ENCODE measurements at regions not wholly inside any gene's neighbourhood (a gene's known extent, or its start where the extent isn't known, plus 50 kb on each side); places are given as distances from the start of the nearest gene placed in this dataset.
"Not testable (repeated sequence)": the region's sequence is repeated elsewhere in the genome, so short reads cannot be mapped to it uniquely, and the experiment has no call there.

DNA sequence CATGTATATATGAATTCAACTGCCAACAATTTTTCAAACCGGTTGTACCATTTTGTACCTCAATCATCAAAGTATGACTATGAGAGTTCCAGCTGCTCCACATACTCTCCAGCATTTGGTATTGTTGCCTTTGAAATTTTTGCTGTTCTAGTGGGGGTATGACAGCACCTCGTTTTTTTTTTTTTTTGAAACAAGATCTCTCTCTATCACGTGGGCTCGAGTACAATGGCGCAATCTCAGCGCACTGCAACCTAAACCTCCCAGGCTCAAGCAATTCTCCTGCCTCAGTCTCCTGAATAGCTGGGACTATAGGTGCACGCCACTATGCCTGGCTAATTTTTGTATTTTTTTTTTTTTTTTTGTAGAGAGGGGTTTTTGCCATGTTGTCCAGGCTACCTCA is 144.7 kb upstream of the JARID2 start:
- no peak for DNase-seq

DNA sequence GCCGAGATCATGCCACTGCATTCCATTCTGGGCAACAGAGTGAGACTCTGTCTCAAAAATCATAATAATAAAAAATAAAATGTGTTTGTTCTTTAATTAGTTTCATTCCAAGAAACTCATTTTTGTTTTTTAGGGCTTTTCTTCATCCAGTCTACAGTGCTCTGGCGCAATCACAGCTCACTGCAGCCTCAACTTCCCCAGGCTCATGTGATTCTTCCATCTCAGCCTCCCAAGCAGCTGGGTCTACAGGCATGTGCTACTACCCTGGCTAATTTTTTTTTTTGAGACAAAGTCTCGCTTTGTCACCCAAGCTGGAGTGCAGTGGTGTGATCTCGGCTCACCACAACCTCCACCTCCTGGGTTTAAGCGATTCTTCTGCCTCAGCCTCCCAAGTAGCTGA is 143.6 kb upstream of the JARID2 start:
- DNase-seq = no peak

DNA sequence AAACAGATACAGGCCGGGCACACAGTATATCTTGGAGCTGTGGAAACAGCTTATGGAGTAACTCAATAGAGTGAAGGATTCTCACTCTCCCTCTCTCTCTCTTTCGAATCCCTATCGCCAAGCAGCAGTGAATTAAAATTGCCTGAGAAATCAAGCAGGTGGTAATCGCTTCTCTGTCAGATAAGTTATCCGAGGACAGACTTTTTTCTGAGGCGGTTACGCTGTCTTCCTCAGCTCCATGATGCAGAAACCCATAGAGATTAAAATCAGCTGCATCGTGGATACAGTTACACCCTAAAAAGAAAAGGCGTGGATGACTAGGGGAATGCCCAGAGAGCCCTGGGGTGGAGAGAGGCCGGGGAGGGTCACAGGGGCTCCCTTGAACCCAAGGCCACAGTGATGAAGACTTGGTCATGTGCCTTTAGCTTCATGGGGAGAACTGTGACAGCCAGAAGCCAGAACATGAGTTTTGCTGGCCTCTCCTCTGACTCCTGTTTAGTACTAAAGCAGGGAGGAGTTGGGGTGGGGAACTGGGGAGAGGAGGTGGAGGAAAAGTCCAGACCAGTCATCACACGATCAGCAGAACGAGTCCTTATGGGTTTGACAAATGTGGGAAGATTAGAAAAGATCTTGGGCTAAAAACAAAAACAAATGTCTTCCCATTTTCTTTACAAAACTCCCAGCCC is 138.8 kb upstream of the JARID2 start:
- DNase-seq = no peak

DNA sequence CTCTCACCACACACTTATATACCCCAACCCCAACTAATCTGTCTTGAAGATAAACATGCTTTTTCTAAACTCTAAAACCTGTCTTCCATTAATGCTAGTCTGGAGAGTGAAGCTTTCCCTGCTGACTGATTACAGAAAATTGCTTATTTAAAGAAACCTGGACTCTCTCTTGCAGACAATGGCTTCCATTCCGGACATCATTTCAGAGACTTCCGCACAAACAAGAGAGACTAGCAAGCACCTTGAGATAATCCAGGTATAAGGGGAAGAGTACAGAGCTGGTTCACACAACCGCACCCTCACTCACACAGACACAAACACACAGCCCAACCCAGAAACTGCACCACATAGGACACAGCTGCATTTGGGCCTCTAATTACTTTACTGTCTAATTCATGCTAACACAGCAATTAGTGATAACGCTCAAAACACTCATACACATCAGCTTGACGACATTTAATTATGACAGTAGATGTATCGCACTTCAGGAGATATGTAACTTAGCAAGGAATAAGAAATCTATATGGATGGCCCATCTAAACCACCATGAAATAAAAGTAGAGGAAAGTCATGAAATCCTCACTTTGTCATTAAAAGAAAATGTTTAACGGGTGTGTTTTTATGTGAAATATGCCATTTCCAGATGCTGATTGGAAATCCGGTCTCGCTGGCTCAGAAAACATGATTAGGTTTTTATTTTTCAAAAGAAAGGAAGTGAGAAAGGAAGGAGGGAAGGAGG is 138.1 kb upstream of the JARID2 start:
- DNase-seq = no peak

DNA sequence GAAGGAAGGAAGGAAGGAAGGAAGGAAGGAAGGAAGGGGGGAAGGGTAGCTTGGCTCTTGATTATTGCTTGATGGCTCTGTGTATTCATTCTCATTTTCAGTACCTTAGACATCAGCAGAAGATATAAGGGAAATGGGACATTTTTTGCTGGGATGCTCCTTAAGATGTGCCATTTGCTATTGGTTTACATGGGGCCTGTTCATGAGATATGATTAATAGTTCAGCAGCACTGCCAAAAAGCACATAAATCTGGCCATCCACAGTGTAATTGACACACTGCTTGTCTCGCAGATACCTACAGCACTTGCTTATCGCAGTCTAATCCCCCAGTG is 137.5 kb upstream of the JARID2 start:
- DNase-seq = no peak

DNA sequence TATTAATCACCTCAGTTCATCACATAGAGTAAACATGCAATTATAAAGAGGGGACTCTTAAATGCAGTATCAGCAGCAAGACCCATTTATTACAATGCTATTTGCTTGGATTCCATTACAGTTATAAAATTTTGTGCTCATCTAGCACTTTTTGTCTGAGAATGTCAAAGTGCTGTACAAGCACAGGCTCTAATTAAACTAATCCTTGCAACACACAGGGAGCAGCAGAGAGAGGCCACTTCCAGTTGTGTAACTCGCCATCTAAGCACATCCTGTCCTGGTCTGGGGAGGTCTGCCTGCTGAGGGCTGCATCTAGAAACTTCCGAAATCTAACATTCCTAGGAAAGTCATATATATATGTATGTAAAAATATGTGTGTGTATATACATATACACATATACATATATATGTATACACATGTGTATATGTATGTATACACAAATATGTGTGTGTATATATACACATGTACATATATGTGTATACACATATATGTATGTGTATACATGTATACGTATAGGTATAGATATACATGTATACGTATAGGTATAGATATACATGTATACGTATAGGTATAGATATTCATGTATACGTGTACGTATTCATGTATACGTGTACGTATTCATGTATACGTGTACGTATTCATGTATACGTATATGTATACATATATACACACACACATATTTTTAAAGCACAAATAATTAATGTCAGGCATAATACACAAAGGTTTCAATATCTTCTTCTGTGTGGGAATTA is 136.4 kb upstream of the JARID2 start:
- no peak for DNase-seq

DNA sequence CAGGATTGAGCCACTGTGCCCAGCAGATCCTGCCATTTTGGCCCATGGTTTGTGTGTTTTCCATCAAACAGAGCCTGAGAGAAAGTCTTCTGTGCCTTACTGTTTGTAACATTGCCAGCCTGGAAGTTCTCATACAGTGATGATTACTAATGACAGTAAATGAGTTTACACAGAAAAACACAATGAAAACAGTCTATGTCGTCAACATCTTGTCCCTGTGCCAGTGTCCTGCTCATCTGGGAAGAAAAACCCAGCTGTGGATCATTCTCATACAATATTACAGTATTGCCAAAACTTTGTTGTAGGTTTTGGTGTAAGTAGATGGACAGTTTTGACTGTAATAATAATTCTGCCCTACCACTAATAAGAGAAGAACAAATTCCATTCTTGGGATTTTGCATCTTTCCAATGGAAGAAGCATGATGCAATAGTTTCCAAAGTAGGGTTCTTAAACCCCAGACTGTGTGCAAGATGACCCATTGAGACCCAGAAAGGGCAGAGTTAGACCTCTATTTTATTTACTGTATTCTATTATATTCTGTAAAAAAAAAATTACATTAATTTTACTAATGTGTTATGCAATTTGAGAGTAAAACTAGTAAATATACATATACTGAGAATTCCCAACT is 135.0 kb upstream of the JARID2 start:
- DNase-seq = no peak

DNA sequence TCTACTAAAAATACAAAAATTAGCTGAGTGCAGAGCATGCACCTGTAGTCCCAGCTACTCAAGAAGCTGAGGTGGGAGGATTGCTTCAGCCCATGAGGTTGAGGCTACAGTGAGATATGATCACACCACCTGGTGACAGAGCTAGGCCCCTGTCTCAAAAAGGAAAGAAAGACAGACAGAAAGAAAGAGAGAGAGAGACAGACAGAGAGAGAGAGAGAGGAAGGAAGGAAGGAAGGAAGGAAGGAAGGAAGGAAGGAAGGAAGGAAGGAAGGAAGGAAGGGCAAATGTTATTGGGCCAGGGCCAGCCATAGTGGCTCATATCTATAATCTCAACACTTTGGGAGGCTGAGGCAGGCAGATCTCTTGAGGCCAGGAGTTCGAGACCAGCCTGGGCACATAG is 134.3 kb upstream of the JARID2 start:
- not testable (repeated sequence) for DNase-seq

DNA sequence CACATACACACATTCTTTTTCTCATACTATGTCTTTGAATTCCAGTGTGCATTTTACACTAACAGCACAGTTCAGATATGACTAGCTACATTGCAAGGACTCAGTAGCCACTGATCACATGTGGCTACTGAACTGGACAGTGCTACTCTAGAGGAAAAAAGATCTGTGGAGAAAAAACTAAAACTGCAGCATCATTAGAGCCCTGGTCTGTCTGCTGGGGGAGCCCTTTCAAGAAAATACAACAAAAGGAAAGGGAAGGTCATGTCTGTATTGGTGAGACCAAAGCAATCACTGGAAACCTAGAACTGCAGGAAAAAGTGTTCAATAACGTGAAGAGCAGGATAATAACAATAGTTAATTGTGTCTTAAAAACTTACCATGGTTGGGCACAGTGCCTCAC is 132.3 kb upstream of the JARID2 start:
- DNase-seq = no peak

DNA sequence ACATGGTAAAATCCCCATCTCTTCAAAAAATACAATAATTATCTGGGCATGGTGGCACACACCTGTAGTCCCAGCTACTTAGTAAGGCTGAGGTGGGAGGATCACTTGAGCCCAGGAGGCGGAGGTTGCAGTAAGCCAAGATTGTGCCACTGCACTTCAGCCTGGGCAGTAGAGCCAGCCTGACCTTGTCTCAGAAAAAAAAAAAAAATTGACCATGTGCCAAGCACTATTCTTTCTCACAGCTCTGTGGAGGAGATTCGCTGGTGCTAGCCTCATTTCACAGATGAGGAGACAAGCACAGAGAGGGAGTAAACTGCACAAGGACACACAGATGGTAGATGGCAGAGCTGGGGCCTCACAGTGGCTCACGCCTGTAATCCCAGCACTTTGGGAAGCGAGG is 131.8 kb upstream of the JARID2 start:
- DNase-seq = no peak

DNA sequence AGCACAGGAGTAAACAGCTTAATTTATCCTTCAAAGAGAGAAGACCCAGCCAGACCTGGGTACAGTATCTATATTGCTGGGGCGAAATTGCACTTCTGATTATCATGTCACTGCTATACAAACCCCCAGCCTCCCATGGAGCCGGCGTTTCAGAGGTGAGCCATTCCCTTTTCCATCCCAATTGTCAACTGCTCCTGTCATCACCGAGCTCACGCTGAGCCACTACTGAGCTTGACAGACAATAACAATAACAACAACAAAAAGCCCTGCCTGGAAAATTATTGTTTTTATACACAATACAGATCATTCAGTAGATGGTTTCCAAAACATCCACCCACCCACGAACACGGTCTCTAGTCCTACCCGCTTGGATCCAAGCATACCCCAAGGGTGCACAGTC is 129.0 kb upstream of the JARID2 start:
- DNase-seq = no peak

DNA sequence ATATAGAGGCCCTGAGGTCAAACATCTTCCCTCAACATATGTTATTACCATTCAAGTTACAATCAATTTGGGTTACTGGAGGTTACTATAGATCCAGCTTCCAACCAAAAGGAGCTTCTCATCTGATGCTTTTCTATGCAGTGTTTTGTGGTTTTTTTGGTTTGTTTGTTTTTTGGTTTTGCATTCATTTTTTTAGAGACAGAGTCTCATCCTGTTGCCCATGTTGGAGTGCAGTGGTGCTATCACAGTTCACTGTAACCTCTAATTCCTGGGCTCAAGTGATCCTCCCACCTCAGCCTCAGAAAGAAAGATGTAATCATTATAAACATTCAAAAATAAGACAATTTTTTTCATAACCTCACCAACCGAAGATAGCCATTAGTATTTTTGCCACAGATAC is 124.4 kb upstream of the JARID2 start:
- DNase-seq = no peak

DNA sequence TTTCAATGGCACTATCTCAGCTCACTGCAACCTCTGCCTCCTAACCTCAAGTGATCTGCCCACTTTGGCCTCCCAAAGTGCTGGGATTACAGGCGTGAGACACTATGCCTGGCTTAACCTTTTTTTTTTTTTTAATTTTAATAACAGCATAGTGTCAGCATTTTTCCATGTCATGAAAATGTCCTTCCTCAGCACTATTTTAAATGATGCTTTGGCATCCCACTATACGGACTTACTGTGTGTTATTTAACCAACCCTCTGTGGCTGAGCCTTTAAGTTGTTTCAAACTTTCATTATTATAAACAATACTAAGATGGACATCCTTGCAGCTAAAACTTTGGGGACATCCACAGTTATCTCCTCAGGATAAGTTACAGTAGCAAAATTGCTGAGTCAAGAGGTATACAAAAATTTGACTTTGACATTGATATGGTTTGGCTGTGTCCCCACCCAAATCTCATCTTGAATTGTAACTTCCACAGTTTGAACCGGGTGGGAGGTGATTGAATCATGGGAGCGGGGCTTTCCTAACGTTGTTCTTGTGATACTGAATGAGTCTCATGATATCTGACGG is 123.8 kb upstream of the JARID2 start:
- DNase-seq = no peak

DNA sequence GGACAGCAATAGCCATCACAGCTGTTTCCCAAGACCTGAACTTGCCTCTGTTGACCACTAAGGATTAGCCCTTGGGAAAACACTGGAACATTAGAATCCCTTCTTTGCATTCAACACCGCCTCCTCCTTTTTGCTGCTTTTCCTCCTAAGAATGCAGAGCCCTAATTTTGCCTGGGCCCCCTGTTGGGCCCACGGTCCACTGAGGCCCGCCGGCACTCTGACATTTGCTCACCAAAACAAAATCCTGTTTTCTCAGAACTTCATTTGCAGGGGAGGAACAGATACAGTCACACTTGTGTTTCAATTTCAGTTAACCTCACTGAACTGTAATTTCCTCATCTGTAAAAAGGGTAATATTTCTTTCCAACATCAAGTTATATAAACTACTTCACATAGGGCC is 116.0 kb upstream of the JARID2 start:
- DNase-seq = no peak

DNA sequence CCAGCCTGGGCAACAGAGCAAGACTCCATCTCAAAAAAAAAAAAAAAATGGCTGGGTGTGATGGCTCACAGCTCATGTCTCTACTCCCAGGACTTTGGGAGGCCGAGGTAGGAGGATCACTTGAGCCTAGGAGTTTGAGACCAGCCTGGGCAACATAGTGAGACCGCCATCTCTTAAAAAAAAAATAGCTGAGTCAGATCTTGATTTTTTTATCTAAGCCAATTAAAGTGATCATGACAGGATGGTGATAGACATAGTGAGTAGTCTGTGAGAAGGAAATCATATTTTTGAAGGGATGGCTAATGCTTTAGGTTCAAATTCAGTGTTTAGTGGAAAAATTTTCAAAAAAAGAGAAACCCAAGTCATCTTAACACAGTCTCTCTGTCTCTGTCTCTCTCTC is 114.6 kb upstream of the JARID2 start:
- no peak for DNase-seq

DNA sequence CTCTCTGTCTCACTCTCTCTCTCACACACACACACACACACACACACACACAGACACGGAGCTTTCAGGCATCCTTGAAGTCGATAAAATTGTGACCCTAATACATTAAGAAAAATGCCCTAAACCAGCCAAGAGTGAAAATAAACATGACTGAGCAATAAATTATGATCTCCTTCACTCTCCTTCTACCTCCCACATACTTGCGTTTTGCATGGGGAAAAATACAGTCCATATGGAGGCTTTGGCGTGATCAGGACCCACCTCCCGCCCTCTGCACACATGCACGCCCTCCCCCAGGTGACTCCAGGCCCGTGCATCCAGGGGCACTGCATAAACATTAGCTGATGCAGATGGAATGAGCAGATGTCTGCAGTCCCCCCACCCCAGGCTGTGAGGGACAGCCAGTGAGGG is 114.2 kb upstream of the JARID2 start:
- DNase-seq = peak; percentile 57

DNA sequence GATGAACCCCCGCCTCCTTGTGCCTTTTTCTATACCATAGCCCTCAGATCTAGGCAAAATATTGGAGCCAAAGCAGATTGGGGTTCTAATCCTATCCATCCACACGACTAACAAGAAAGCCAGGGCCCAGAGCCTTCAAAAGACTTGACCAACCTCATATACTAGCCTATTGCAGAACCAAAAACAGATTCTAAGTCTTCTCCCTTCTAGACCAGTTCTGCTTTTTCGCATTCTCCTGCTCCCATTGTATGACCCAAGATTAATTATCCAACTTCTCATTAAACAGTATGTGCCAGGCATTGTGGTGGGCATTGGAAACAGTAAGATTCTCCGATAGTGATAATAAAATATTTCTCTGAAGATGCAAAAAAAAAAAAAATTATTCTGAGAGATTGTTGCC is 113.7 kb upstream of the JARID2 start:
- no peak for DNase-seq

DNA sequence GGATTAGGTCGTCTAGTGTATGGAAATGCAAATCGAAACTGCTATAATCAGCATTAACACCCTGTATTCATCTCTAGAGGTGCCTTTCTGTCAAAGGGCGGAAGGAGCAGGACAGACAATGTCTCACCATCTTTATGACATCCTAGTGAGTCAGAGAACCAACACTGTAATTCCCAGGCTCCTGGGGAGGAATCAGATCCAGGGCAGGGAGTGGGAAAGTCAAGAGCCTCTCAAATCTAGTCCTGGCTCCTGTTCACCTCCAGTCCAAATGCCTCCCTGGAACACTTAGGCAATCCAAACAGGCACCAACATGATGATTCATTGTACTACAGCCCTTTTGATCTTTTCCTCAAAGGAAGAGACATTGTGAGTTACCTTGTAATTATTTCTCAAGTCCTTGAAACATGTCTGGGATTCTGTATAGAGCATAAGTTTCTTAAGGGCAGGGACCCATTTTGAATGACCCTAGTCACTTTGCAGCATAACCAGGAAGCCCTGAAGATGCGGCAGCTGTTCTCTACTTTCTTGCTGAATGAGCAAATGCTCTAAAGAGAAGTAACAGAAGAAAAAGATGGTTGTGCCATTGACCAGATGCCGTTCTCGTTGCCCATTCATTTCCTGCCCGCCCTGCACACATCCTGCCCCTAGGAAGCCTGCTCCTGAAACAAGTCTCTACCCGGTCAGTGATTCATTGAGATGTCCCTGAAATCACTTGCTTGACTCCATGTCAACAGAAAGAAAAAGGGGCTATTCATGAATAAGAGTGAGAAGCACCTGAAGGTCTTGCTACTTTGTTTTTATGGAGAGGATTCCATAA is 112.8 kb upstream of the JARID2 start:
- DNase-seq = peak; percentile 83

DNA sequence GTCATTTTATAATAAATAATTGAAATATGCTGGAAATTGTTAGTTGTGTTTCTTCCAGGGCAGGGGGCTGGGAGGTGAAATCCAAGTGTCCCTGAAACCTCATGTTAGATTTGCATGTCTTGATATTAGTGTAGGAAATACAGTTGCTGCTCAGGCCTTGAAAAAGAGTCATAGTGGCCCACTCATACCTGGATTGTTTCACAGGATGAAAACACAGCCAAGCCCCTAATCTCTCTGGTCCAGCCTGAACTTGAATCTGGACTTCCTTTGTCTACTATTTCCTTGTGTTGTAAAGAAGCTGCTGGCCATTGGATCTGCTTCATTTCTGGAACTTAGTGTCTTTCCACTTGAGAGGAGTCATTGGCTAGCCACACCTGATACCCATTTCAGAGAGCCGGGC is 108.8 kb upstream of the JARID2 start:
- no peak for DNase-seq

DNA sequence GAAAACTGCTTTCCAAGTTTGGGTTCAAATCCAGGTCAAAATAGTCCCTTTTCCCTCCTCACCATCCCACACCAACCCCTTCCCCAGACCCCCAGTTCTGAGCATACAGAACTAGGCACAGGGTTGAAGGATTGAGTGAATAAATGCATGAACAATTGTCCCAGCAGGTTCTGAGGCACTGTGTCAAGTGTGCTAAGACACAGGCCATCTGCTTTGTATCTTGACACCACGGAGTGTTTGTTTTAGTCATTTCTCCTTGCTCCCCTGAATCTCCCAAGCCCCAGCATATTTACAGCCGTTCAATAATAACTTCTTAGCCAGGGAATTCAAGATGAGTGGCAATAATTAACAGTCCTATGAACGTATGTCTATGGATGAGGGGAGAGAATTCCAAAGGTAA is 102.8 kb upstream of the JARID2 start:
- no peak for DNase-seq

DNA sequence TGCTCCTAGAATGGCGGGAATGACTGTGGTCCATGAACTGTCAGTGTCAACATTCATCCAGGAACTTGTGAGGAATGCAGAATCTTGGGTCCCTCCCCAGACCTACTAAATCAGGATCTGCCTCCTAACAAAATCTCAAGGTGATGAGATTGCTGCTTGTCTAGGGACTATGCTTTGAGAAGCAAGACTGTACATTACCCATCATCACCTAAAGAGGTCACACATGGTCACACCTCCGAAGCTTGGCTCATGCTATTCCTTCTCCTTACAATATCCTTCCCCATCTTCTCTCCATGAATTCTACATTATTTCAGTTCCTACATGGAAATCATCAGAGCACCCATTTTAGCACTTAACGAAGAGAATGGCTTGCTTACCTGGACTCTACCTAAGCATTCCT is 102.3 kb upstream of the JARID2 start:
- no peak for DNase-seq

DNA sequence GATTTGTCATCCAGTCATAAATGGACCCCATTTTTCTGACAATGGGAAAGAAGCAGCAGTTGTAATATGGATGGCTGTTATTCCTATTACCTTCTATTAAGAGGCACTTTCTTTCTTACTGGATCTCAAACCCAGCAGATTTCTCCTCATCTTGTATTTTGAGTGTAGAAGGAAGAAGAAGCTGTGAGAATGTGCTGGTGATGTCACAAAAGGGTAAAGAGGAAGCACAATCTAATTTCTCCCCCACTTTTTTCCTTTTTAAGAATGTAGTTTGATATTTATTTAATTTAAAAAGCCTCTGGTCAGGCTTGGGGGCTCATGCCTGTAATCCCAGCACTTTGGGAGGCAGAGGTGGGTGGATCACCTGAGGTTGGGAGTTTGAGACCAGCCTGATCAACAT is 100.0 kb upstream of the JARID2 start:
- no peak for DNase-seq

DNA sequence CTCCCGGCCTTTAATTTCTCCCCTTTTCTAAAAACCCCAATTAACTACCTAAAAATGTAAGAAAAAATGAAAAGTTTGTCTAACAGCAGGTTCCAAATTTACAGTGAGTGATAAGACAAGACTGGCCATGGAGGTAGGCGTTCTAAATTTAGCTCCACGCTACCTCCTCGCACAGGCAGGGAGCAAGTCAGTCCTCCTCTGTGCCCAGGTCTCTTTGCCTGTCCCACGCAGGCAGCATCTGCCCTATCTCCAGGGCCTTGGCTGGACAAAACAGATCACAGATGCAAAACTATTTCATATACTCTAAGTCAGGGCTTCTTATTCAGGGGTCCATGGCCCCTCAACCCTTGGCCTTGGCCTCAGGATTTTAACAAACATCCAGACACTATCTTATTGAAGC is 98.0 kb upstream of the JARID2 start:
- no peak for DNase-seq

Data from fibroblast of skin of right quadriceps (primary cell).